GM19023 (cell line): ENCODE measurements at regions not wholly inside any gene's neighbourhood (a gene's known extent, or its start where the extent isn't known, plus 50 kb on each side); places are given as distances from the start of the nearest gene placed in this dataset.

ENCODE experiments used
- ATAC-seq: cut with Tn5 transposase; IDR thresholded peaks from one replicate; pipeline ENCODE4 v1.9.1; 2021; ENCODE audit warnings: mild to moderate bottlenecking, moderate library complexity; ENCODE audit not compliant: unreplicated experiment

- ATAC-seq: no peak
These were observed 278.2 kb upstream of the RAG2 start for GRCh38 chr11:36876266-36876665.

GRCh38 chr11:36874291-36874690 lies 276.3 kb upstream of the RAG2 start:
- no peak for ATAC-seq

- ATAC-seq: no peak
These were observed 272.3 kb upstream of the RAG2 start for GRCh38 chr11:36870361-36870760.

- ATAC-seq: no peak
These were observed 270.3 kb upstream of the RAG2 start for GRCh38 chr11:36868380-36868779.

- ATAC-seq: no peak
These were observed 267.8 kb upstream of the RAG2 start for GRCh38 chr11:36865846-36866245.

GRCh38 chr11:36854875-36855274 lies 256.8 kb upstream of the RAG2 start:
- ATAC-seq: no peak

GRCh38 chr11:36848660-36849059 lies 250.6 kb upstream of the RAG2 start:
- no peak for ATAC-seq

GRCh38 chr11:36840378-36840777 lies 242.3 kb upstream of the RAG2 start:
- ATAC-seq: no peak

- ATAC-seq: no peak
These were observed 239.9 kb upstream of the RAG2 start for GRCh38 chr11:36837831-36838437.

- no peak for ATAC-seq
These were observed 227.2 kb upstream of the RAG2 start for GRCh38 chr11:36825251-36825650.

GRCh38 chr11:36824349-36824748 lies 226.3 kb upstream of the RAG2 start:
- ATAC-seq: no peak

- ATAC-seq: no peak
These were observed 224.8 kb upstream of the RAG2 start for GRCh38 chr11:36822829-36823228.

GRCh38 chr11:36818410-36818809 lies 220.4 kb upstream of the RAG2 start:
- ATAC-seq: no peak

GRCh38 chr11:36817336-36817965 lies 219.4 kb upstream of the RAG2 start:
- no peak for ATAC-seq

GRCh38 chr11:36809303-36809702 lies 211.3 kb upstream of the RAG2 start:
- ATAC-seq: no peak

GRCh38 chr11:36807871-36808270 lies 209.8 kb upstream of the RAG2 start:
- no peak for ATAC-seq

- no peak for ATAC-seq
These were observed 205.0 kb upstream of the RAG2 start for GRCh38 chr11:36803084-36803483.

GRCh38 chr11:36792996-36793914 lies 195.2 kb upstream of the RAG2 start:
- no peak for ATAC-seq

GRCh38 chr11:36791957-36792356 lies 193.9 kb upstream of the RAG2 start:
- ATAC-seq: no peak

- no peak for ATAC-seq
These were observed 192.5 kb upstream of the RAG2 start for GRCh38 chr11:36790526-36790925.

GRCh38 chr11:36783808-36784207 lies 185.8 kb upstream of the RAG2 start:
- ATAC-seq: no peak

GRCh38 chr11:36779791-36780190 lies 181.8 kb upstream of the RAG2 start:
- no peak for ATAC-seq
